GM19238 (cell line): ENCODE measurements at regions not wholly inside any gene's neighbourhood (a gene's known extent, or its start where the extent isn't known, plus 50 kb on each side); places are given as distances from the start of the nearest gene placed in this dataset.
"Not testable (repeated sequence)": the region's sequence is repeated elsewhere in the genome, so short reads cannot be mapped to it uniquely, and the experiment has no call there.

Experiments used
- DNase-seq: peaks from one replicate; pipeline ENCODE4 v3.0.0; 2011; ENCODE audit warnings: low spot score; ENCODE audit not compliant: insufficient read length

GRCh38 chr13:87533776-87534175 is 137.4 kb upstream of the SLITRK5 start:
- no peak for DNase-seq

DNA sequence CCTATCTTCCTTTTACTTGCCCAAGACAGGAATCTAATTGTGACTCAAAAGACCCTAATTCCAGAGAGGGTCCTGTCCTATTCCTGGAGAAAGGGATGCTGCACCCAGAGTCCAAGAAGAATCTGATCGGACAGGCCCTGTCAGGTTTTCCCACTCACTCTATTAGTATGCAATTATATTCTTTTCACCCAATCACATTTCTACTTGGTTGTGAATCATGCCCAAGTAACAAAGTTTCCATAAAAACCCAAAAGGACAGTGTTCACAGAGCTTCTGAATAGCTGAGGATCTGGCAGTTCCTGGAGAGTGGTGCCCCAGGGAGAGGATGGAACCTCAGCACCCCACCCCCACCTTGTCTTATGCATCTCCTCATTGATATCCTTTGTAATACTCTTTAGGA is 135.3 kb upstream of the SLITRK5 start:
- DNase-seq: no peak

- DNase-seq: no peak
Measured at GRCh38 chr13:87536499-87536898, 134.7 kb upstream of the SLITRK5 start.

GRCh38 chr13:87536899-87537298 is 134.3 kb upstream of the SLITRK5 start:
- peak; percentile 4 for DNase-seq

GRCh38 chr13:87537951-87538350 is 133.2 kb upstream of the SLITRK5 start:
- DNase-seq: no peak

- no peak for DNase-seq
Measured at GRCh38 chr13:87538366-87539052, 132.7 kb upstream of the SLITRK5 start.

DNA sequence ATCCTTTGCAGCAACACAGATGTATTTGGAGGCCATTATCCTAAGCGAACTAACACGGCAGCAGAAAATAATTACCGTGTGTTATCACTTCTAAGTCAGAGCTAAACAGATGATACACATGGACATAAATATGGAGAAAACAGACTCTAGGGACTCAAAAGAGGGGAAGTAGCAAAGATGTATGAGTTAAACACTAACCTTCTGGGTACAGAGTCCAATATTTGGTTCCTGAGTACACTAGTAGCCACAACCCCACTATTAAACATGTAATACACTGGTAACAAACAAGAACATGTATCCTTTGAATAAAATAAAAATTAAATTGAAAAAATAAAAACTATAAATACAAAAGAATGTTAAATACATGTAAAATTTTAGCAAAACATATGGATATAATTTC is 118.0 kb upstream of the SLITRK5 start:
- DNase-seq: no peak

DNA sequence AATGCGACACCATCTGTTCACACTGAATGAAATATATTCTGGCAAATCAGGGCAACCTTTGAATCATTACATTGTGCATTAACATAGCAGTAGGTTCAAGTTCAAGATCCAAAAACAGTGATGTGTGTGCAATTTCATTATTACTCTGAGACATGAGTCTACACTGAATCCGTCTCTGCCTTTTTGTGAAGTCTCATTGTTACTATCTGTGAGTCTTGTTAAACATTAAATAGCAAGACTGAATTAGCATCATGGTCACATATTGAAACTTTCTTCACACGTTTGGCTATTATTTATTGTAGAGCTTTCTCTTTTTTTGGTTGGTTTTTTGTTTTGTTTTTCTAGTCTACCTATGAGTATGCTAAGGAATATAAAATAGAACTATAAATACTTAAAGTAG is 117.1 kb upstream of the SLITRK5 start:
- DNase-seq: no peak

DNA sequence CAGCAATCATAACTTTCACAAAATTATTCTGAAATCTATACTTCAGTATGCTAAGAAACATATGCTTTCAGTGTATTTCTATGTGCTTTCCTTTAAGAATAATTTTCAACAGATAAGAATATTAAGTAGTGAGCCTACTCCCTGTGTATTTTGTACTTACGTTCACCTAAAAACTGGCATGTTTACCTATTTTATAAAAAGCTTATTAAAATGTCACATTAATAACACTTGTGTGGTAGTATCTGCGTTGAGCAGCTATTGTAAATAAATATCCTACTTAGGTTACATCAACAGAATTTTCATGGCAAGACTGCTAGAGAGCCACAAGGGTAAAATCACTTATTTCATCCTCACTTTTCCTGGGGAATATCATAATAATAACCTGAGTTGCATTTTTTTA is 113.4 kb upstream of the SLITRK5 start:
- DNase-seq: no peak

GRCh38 chr13:87561580-87561979 is 109.6 kb upstream of the SLITRK5 start:
- not testable (repeated sequence) for DNase-seq

DNA sequence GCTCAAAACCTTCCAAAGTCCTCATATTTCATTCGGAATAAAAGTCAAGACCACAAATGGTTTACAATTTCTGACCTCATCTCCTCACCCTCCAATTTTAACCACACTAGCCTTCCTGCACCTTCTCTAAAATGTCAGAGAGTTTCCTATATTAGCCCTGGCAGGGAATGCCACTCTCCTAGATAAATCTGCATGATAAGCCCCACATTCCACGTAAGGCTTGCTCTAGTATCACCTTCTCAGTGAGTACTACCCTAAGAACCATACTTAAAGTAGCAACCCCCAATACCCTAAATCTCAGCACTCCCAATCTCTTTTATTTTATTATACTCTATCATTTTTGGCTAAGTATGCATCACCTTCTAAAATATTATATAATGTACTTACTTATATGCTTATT is 100.5 kb upstream of the SLITRK5 start:
- no peak for DNase-seq

GRCh38 chr13:87582399-87582798 is 88.8 kb upstream of the SLITRK5 start:
- no peak for DNase-seq

DNA sequence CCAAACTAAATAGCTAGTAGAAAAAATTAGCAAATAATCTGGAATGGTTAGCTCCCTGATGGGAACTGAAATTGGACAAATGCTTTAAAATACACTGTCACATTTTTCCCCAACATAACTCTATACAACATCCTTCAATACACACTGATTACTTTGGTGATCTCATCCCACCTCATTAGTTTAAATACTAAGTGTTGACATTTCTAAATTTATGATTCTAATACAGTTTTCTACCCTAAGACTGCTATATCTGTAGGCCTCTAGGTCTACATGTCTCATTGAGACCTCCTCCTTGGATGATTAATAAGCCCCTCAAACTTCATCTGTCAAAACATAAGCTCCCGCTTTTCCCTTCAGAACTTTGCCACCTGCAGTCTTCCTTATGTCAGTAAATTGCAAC is 80.7 kb upstream of the SLITRK5 start:
- DNase-seq: no peak

- DNase-seq: not testable (repeated sequence)
Measured at GRCh38 chr13:87604437-87604836, 66.7 kb upstream of the SLITRK5 start.

DNA sequence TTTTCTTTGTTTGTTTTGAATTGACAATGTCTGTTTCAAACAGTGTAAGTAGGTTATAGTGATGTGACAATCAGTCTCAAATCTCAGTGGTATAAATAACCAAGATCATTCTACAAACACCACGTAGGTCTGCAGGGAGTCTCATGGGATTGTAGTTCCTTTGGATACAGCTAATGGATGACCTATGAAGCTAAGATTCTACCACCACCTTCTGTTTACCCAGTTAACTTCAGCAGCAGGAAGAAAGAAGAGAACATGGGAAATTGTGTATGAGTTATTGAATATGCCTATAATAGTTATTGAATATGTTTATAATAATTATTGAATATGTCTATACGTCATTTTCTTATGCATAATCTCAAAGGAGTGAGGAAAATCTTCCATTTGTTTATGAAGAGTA is 63.9 kb upstream of the SLITRK5 start:
- no peak for DNase-seq

DNA sequence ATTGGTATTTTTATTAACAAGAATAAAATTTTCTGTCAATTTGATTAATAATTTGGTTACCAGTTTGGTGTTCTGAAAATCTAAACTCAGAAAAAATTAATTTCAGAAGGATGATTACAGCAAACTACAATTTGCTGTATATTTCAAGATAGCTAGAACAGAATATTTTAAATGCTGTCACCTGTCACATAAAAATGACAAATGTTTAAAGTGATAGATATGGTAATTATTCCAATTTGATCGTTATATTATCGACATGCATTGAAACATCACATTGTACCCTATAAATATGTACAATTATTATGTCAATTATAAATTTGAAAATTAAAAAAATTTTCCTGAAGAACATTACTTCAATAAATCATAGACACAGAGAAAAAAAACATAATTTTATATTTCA is 56.9 kb upstream of the SLITRK5 start:
- no peak for DNase-seq
